Dendritic cell treated with granulocyte-macrophage colony-stimulating factor and Interleukin-4, amounts not matched to agents 40 ng/mL and 50 ng/mL, for 4 days (primary cell): ENCODE measurements at regions not wholly inside any gene's neighbourhood (a gene's known extent, or its start where the extent isn't known, plus 50 kb on each side); places are given as distances from the start of the nearest gene placed in this dataset.

Experiments
- H3K27ac Mint-ChIP-seq: one replicate; pipeline ENCODE4 v1.8.0; 2022; ENCODE audit warnings: mild to moderate bottlenecking, mixed read lengths
- H3K27me3 Mint-ChIP-seq: one replicate; pipeline ENCODE4 v1.8.0; 2022; ENCODE audit warnings: mild to moderate bottlenecking, mixed read lengths
- H3K36me3 Mint-ChIP-seq: one replicate; pipeline ENCODE4 v1.8.0; 2022; ENCODE audit warnings: low read depth, mixed read lengths
- H3K4me1 Mint-ChIP-seq: one replicate; pipeline ENCODE4 v1.8.0; 2022; ENCODE audit warnings: low read depth, mixed read lengths
- H3K4me3 Mint-ChIP-seq: one replicate; pipeline ENCODE4 v1.8.0; 2022; ENCODE audit warnings: mild to moderate bottlenecking, moderate library complexity, mixed read lengths
- H3K9me3 Mint-ChIP-seq: one replicate; pipeline ENCODE4 v1.8.0; 2022; ENCODE audit warnings: mixed read lengths
- intact Hi-C: fragments of 100-400 bp; cut with micrococcal nuclease; formaldehyde crosslinking; loops from one replicate; pipeline ENCODE4 v1.15.0; 2022

GRCh38 chr11:96447208-96448110 lies 57.6 kb downstream of the JRKL start:
- H3K4me3 Mint-ChIP-seq = no peak overlapping the region

DNA sequence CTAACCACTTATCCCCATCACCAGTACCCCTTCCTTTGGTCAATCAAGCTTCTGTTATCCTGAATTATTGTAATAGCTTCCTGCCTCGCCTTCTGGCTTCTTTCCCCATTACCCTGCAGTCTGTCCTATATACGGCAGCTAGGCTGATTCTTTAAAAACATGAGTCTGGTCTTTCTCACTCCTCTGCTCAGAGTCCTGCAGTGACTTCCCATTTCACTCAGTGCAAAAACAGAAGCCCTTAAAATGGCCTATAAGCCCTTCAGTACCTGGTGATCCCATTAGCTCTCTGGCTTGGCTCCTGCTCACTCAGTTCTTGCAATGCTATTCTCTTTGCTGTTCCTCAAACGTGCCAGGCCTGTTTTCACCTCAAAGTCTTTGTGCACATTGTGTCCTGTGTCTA lies 58.4 kb downstream of the JRKL start:
- intact Hi-C loops = no loop called here
- H3K4me1 Mint-ChIP-seq = no peaks in the 10 kb centered on the region
- H3K9me3 Mint-ChIP-seq = no peaks in the 10 kb centered on the region
- no peaks in the 10 kb centered on the region for H3K36me3 Mint-ChIP-seq
- no peak overlapping the region for H3K4me3 Mint-ChIP-seq
- H3K27me3 Mint-ChIP-seq = no peaks in the 10 kb centered on the region
- no peak overlapping the region for H3K27ac Mint-ChIP-seq

More at GRCh38 chr11:96447208-96448110, 57.6 kb downstream of the JRKL start:
- Mint-ChIP-seq H3K27me3 (no peaks in the 10 kb centered on the region), H3K4me1 (no peaks in the 10 kb centered on the region), H3K9me3 (no peaks in the 10 kb centered on the region), H3K27ac (no peak overlapping the region), H3K36me3 (no peaks in the 10 kb centered on the region)
- intact Hi-C loops = no loop called here

DNA sequence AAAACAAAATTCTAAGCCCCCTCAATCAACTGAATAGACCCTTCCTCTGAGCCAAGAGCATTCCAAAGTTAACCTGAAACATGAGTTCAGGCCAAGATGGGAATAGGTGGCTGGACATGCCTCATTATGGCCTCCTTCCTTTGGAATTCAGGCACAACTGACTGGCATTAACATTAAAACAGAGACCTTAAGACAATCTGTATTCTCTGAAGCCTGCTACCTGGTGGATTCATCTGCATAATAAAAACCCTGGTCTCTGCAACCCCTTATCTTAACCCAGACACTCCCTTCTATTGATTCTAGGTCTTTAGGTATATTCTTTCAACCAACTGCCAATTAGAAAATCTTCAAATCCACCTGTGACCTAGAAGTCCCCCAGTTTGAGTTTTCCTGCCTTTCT lies 66.3 kb downstream of the JRKL start:
- H3K9me3 Mint-ChIP-seq = no peaks in the 10 kb centered on the region
- no peak overlapping the region for H3K4me3 Mint-ChIP-seq
- H3K27me3 Mint-ChIP-seq = peaks cover 2% of the 10 kb centered on the region
- no peaks in the 10 kb centered on the region for H3K36me3 Mint-ChIP-seq
- no peak overlapping the region for H3K27ac Mint-ChIP-seq
- intact Hi-C loops = no loop called here
- no peaks in the 10 kb centered on the region for H3K4me1 Mint-ChIP-seq

- intact Hi-C loops = no loop called here
- no peaks in the 10 kb centered on the region for H3K9me3 Mint-ChIP-seq
These were observed 69.9 kb downstream of the JRKL start for GRCh38 chr11:96459751-96460150.

GRCh38 chr11:96461871-96462270 lies 72.1 kb downstream of the JRKL start:
- Mint-ChIP-seq H3K4me1 (no peaks in the 10 kb centered on the region), H3K27ac (no peak overlapping the region), H3K4me3 (no peak overlapping the region), H3K36me3 (no peaks in the 10 kb centered on the region), H3K27me3 (peaks cover 2% of the 10 kb centered on the region), H3K9me3 (no peaks in the 10 kb centered on the region)
- intact Hi-C loops = no loop called here

More at GRCh38 chr11:96459751-96460150, 69.9 kb downstream of the JRKL start:
- Mint-ChIP-seq H3K4me1 (no peaks in the 10 kb centered on the region), H3K27me3 (peaks cover 2% of the 10 kb centered on the region), H3K36me3 (no peaks in the 10 kb centered on the region), H3K27ac (no peak overlapping the region), H3K4me3 (no peak overlapping the region)

GRCh38 chr11:96464700-96465307 lies 75.0 kb downstream of the JRKL start:
- no peak overlapping the region for H3K27ac Mint-ChIP-seq
- H3K4me1 Mint-ChIP-seq = no peaks in the 10 kb centered on the region
- H3K4me3 Mint-ChIP-seq = no peak overlapping the region
- intact Hi-C loops = no loop called here
- no peaks in the 10 kb centered on the region for H3K9me3 Mint-ChIP-seq
- peaks cover 2% of the 10 kb centered on the region for H3K27me3 Mint-ChIP-seq
- H3K36me3 Mint-ChIP-seq = no peaks in the 10 kb centered on the region

- Mint-ChIP-seq H3K4me1 (no peaks in the 10 kb centered on the region), H3K27ac (no peak overlapping the region)
- intact Hi-C loops = no loop called here
These were observed 75.7 kb downstream of the JRKL start for GRCh38 chr11:96465512-96465911.

DNA sequence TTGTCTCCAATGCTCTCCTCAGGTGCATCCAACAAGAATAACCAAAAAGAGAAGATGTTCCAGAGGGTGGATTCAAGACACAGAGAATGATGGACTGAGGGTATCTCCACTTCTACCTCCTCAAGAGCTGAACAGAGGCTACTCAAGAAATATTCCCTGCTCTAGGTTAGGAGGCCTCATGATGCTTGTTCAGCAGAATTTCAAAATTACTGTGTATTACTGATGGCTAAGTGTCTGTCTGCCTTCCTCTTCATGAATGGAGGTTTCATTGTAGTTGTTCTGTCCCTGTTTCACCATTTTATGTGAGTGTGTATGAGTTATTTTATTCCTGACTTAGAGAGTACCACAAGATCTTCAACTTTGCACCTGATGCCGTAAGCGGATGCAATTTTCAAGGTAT lies 76.8 kb downstream of the JRKL start:
- Mint-ChIP-seq H3K36me3 (no peaks in the 10 kb centered on the region), H3K27ac (no peak overlapping the region), H3K27me3 (no peaks in the 10 kb centered on the region), H3K4me1 (no peaks in the 10 kb centered on the region), H3K9me3 (no peaks in the 10 kb centered on the region), H3K4me3 (no peak overlapping the region)
- intact Hi-C loops = no loop called here

More at GRCh38 chr11:96465512-96465911, 75.7 kb downstream of the JRKL start:
- no peaks in the 10 kb centered on the region for H3K27me3 Mint-ChIP-seq
- H3K36me3 Mint-ChIP-seq = no peaks in the 10 kb centered on the region
- H3K9me3 Mint-ChIP-seq = no peaks in the 10 kb centered on the region
- no peak overlapping the region for H3K4me3 Mint-ChIP-seq

GRCh38 chr11:96469776-96470175 lies 80.0 kb downstream of the JRKL start:
- Mint-ChIP-seq H3K4me3 (no peak overlapping the region), H3K36me3 (no peaks in the 10 kb centered on the region), H3K4me1 (no peaks in the 10 kb centered on the region), H3K27me3 (no peaks in the 10 kb centered on the region), H3K9me3 (peaks cover 21% of the 10 kb centered on the region), H3K27ac (no peak overlapping the region)
- intact Hi-C loops = no loop called here

DNA sequence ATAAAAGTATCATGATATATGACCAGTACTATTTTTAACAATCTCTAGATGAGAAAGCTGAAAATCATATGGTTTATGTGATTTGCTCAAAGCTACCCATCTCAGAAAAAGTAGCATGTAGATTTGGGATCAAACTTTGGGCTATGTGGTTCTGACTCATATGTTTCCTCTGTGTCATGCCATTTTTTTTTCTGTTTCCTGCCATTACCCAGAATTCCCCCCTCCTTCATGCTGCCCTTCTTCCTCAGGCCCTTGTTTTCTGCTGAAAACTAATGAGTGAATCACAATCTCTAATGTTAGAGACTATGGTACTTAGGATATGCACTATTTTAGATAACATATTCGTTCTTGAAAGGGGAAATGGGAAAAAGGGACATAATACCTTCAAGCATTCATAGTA lies 80.7 kb downstream of the JRKL start:
- H3K36me3 Mint-ChIP-seq = no peaks in the 10 kb centered on the region
- no peaks in the 10 kb centered on the region for H3K4me1 Mint-ChIP-seq
- intact Hi-C loops = no loop called here
- no peaks in the 10 kb centered on the region for H3K27me3 Mint-ChIP-seq
- H3K27ac Mint-ChIP-seq = no peak overlapping the region
- peaks cover 26% of the 10 kb centered on the region for H3K9me3 Mint-ChIP-seq
- no peak overlapping the region for H3K4me3 Mint-ChIP-seq

DNA sequence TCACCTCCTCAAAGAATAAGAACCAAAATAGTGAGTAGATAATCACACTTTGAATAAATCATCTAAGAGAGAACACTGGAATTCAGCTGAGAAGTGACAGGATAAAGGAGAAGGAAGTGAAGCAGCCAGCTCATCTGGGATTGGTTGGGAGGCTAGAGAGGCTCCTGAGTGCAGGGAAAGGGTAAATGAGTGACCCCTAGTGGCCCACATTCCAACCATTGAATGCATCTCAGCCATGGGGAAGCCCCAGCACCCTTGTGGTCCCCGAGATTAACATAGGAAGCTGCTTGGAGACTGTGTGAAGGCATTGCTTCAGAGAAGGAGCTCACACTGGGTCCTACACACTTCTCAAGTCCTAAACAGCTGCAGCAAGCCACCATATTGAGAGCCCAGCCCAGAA lies 82.3 kb downstream of the JRKL start:
- intact Hi-C loops = no loop called here
- no peak overlapping the region for H3K4me3 Mint-ChIP-seq
- no peak overlapping the region for H3K27ac Mint-ChIP-seq
- peaks cover 26% of the 10 kb centered on the region for H3K9me3 Mint-ChIP-seq
- no peaks in the 10 kb centered on the region for H3K36me3 Mint-ChIP-seq
- no peaks in the 10 kb centered on the region for H3K4me1 Mint-ChIP-seq
- H3K27me3 Mint-ChIP-seq = no peaks in the 10 kb centered on the region

DNA sequence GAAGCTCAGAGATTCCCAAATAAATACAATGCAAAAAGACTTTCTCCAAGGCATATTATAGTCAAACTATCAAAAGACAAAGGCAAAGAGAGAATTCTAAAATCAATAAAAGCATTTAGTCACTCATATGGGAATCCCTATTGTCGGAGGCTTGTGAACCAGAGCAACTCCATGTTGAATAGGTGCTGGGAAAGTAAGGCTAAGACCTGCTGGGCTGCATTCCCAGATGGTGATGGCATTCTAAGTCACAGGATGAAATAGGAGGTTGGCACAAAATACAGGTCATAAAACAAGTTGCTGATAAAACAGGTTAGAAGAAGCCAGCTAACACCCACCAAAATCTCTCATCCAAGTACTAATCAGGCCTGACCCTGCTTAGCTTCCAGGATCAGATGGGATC lies 84.5 kb downstream of the JRKL start:
- Mint-ChIP-seq H3K27ac (no peak overlapping the region), H3K9me3 (peaks cover 26% of the 10 kb centered on the region)
- intact Hi-C loops = no loop called here

DNA sequence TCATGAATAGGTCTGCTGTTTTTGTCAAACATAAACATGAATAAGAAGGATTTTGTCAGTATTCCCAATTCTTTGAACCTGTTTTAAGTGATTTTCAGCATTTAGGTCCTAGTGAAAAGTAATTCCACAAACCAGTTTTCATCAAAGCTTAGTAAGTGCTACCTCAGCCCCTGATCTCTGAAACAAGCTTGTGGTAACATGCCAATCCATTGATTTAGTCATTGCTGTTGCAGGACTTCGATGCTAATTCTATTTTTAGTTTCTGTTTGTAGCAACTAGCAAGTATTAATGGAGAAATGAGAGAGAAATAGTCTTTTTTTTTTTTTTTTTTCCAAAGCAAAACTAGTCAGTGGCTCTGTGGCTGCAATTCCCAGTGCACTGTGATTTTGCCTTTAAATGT lies 91.4 kb downstream of the JRKL start:
- Mint-ChIP-seq H3K27ac (no peak overlapping the region), H3K27me3 (no peaks in the 10 kb centered on the region), H3K4me1 (no peaks in the 10 kb centered on the region), H3K36me3 (no peaks in the 10 kb centered on the region), H3K9me3 (no peaks in the 10 kb centered on the region), H3K4me3 (no peak overlapping the region)
- intact Hi-C loops = no loop called here

More for the DNA sequence above, 84.5 kb downstream of the JRKL start:
- Mint-ChIP-seq H3K36me3 (no peaks in the 10 kb centered on the region), H3K4me3 (no peak overlapping the region), H3K27me3 (no peaks in the 10 kb centered on the region), H3K4me1 (no peaks in the 10 kb centered on the region)

DNA sequence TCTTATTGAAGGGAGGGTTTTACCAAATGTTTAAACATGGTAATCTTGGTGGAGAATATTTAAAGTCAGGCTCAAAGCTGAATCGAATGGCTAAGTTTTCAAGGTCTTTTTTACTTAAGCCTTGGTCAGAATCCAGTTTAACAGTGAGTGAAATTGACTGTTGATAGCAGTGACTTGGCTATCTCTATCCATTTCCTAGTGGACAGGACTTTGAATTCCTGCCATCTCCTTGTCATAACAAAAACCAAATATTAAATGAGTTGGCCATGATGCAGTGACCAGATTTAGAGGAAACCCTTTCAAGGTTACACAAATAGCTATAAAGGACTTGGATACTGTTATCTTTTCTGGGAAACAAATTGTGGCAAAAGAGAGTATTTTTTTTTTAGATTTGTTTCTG lies 92.0 kb downstream of the JRKL start:
- Mint-ChIP-seq H3K9me3 (no peaks in the 10 kb centered on the region), H3K27ac (no peak overlapping the region), H3K4me1 (no peaks in the 10 kb centered on the region), H3K36me3 (no peaks in the 10 kb centered on the region), H3K27me3 (no peaks in the 10 kb centered on the region), H3K4me3 (no peak overlapping the region)
- intact Hi-C loops = no loop called here
